ENCODE measurements at regions not wholly inside any gene's neighbourhood (a gene's known extent, or its start where the extent isn't known, plus 50 kb on each side); places are given as distances from the start of the nearest gene placed in this dataset.

- Histone ChIP-seq H3K9me3 (no peaks in the 10 kb centered on the region), H3K4me1 (no peaks in the 10 kb centered on the region), H3K27ac (no peak overlapping the region), H3K36me3 (no peaks in the 10 kb centered on the region), H3K27me3 (ENCODE audit: low read depth) (no peaks in the 10 kb centered on the region), H3K4me3 (no peak overlapping the region)
- no peak for TF ChIP-seq CTCF (IDR thresholded peaks at IDR 0.05)
- intact Hi-C loops (cut with DNase I), result no loop called here
- DNase-seq (no peak), ATAC-seq (no peak)
Measured at GRCh38 chrX:63934160-63934559, 149.1 kb upstream of the ARHGEF9 start.

GRCh38 chrX:63932907-63933306 lies 147.9 kb upstream of the ARHGEF9 start:
- Histone ChIP-seq H3K27ac (no peak overlapping the region), H3K36me3 (no peaks in the 10 kb centered on the region), H3K4me1 (no peaks in the 10 kb centered on the region), H3K27me3 (ENCODE audit: low read depth) (no peaks in the 10 kb centered on the region), H3K4me3 (no peak overlapping the region), H3K9me3 (no peaks in the 10 kb centered on the region)
- no peak for DNase-seq
- no peak for ATAC-seq
- intact Hi-C loops (cut with DNase I), result no loop called here
- no peak for TF ChIP-seq CTCF (IDR thresholded peaks at IDR 0.05)

GRCh38 chrX:63932006-63932405 lies 147.0 kb upstream of the ARHGEF9 start:
- intact Hi-C loops (cut with DNase I), result no loop called here
- Histone ChIP-seq H3K36me3 (no peaks in the 10 kb centered on the region), H3K4me3 (no peak overlapping the region), H3K4me1 (no peaks in the 10 kb centered on the region), H3K27me3 (ENCODE audit: low read depth) (no peaks in the 10 kb centered on the region), H3K27ac (no peak overlapping the region), H3K9me3 (no peaks in the 10 kb centered on the region)
- no peak for ATAC-seq
- no peak for DNase-seq
- TF ChIP-seq CTCF (IDR thresholded peaks at IDR 0.05), result no peak

GRCh38 chrX:63930140-63930539 lies 145.1 kb upstream of the ARHGEF9 start:
- no peak overlapping the region for H3K27ac ChIP-seq
- DNase-seq (no peak), ATAC-seq (no peak)

GRCh38 chrX:63929608-63930007 lies 144.6 kb upstream of the ARHGEF9 start:
- DNase-seq (no peak), ATAC-seq (peak in 1 of 2 donors; percentile 57)
- intact Hi-C loops (cut with DNase I), result no loop called here
- Histone ChIP-seq H3K27ac (no peak overlapping the region), H3K9me3 (no peaks in the 10 kb centered on the region), H3K4me1 (no peaks in the 10 kb centered on the region), H3K36me3 (no peaks in the 10 kb centered on the region), H3K27me3 (ENCODE audit: low read depth) (no peaks in the 10 kb centered on the region), H3K4me3 (no peak overlapping the region)
- no peak for TF ChIP-seq CTCF (IDR thresholded peaks at IDR 0.05)

More at GRCh38 chrX:63930140-63930539, 145.1 kb upstream of the ARHGEF9 start:
- no peak for TF ChIP-seq CTCF (IDR thresholded peaks at IDR 0.05)
- H3K36me3 ChIP-seq, result no peaks in the 10 kb centered on the region
- H3K27me3 ChIP-seq (ENCODE audit: low read depth), result no peaks in the 10 kb centered on the region
- no peak overlapping the region for H3K4me3 ChIP-seq
- no peaks in the 10 kb centered on the region for H3K4me1 ChIP-seq
- H3K9me3 ChIP-seq, result no peaks in the 10 kb centered on the region
- intact Hi-C loops (cut with DNase I), result no loop called here

- H3K9me3 ChIP-seq, result no peaks in the 10 kb centered on the region
- DNase-seq, result no peak
- TF ChIP-seq CTCF (IDR thresholded peaks at IDR 0.05), result no peak
- H3K36me3 ChIP-seq, result no peaks in the 10 kb centered on the region
- no peaks in the 10 kb centered on the region for H3K27me3 ChIP-seq (ENCODE audit: low read depth)
- no peaks in the 10 kb centered on the region for H3K4me1 ChIP-seq
- no peak overlapping the region for H3K27ac ChIP-seq
- no peak for ATAC-seq
- intact Hi-C loops (cut with DNase I), result no loop called here
- no peak overlapping the region for H3K4me3 ChIP-seq
Measured at GRCh38 chrX:63927848-63928247, 142.8 kb upstream of the ARHGEF9 start.
